Cardiac muscle cell (in vitro differentiated cells and primary cell): ENCODE measurements at regions not wholly inside any gene's neighbourhood (a gene's known extent, or its start where the extent isn't known, plus 50 kb on each side); places are given as distances from the start of the nearest gene placed in this dataset.

ENCODE experiments used
- DNase-seq, 2 donors: peaks; one replicate each; pipeline versions ENCODE4 v3.0.0 to v3.0.0-alpha.2; 2010 to 2017; ENCODE audit warnings: low read depth in 1 of 2, low spot score in 1 of 2
- H3K27ac ChIP-seq: fragments of 200-600 bp; sonication (generic); 2 replicates; pipeline ENCODE4 v1.5.1; 2016
- H3K27me3 ChIP-seq: fragments of 200-600 bp; sonication (generic); 2 replicates; pipeline ENCODE4 v1.6.0; 2016; ENCODE audit warnings: control low read depth
- H3K36me3 ChIP-seq: fragments of 200-600 bp; sonication (generic); 2 replicates; pipeline ENCODE4 v1.5.1; 2016; ENCODE audit warnings: control low read depth
- H3K4me1 ChIP-seq: fragments of 200-600 bp; sonication (generic); 2 replicates; pipeline ENCODE4 v1.8.1; 2017; ENCODE audit warnings: low read depth, mild to moderate bottlenecking, mixed run types
- H3K4me3 ChIP-seq: fragments of 200-600 bp; sonication (generic); 2 replicates; pipeline ENCODE4 v1.5.1; 2016; ENCODE audit warnings: mild to moderate bottlenecking
- H3K9me3 ChIP-seq: fragments of 200-600 bp; sonication (generic); 2 replicates; pipeline ENCODE4 v1.5.1; 2017; ENCODE audit warnings: low read depth, mild to moderate bottlenecking, control low read depth
- TF ChIP-seq, protein P1 (sequence below): IDR thresholded peaks from 2 replicates; pipeline ENCODE4 v1.5.1; 2012; ENCODE audit warnings: low read depth, mild to moderate bottlenecking, low read length

DNA sequence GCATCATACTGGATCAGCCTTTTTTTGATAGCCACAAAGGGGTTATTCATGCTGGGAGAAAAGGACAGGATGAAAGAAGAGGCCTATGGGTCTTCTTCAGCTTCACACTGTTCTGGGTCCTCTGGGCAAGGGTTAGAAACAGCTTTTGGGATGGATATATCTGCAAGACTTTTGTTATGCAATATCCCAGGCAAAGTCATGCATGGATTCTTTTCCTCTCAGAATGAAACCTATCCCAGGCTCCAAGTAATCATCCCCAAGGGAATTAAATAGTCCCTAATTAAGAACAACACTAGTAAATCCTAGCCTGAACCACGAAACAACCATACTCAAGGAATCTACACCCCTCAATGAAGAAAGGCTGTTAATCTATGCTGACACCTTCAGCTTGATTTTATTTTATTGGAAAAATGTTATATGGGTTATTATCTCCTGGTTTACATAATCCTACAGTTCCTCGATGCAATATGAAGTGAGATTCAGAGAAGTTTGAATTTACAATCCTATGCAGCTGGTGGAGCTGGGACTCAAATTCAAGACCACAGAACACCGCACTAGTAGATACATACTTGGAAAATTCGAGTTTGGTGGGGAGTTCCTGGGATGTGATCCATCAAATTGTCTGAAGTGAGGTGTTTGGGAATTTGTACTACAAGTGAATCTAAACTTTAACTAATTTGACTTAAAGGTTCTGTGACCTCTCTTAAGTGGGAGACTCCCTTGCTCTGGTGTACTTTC, 338.6 kb downstream of the TBX15 start:
- Histone ChIP-seq H3K36me3 (no peaks in the 10 kb centered on the region), H3K4me3 (no peak overlapping the region), H3K27ac (no peak overlapping the region), H3K9me3 (no peaks in the 10 kb centered on the region), H3K27me3 (no peaks in the 10 kb centered on the region), H3K4me1 (peaks cover 12% of the 10 kb centered on the region)
- TF ChIP-seq, protein P1, sequence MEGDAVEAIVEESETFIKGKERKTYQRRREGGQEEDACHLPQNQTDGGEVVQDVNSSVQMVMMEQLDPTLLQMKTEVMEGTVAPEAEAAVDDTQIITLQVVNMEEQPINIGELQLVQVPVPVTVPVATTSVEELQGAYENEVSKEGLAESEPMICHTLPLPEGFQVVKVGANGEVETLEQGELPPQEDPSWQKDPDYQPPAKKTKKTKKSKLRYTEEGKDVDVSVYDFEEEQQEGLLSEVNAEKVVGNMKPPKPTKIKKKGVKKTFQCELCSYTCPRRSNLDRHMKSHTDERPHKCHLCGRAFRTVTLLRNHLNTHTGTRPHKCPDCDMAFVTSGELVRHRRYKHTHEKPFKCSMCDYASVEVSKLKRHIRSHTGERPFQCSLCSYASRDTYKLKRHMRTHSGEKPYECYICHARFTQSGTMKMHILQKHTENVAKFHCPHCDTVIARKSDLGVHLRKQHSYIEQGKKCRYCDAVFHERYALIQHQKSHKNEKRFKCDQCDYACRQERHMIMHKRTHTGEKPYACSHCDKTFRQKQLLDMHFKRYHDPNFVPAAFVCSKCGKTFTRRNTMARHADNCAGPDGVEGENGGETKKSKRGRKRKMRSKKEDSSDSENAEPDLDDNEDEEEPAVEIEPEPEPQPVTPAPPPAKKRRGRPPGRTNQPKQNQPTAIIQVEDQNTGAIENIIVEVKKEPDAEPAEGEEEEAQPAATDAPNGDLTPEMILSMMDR: no peak
- no peak for DNase-seq

DNA sequence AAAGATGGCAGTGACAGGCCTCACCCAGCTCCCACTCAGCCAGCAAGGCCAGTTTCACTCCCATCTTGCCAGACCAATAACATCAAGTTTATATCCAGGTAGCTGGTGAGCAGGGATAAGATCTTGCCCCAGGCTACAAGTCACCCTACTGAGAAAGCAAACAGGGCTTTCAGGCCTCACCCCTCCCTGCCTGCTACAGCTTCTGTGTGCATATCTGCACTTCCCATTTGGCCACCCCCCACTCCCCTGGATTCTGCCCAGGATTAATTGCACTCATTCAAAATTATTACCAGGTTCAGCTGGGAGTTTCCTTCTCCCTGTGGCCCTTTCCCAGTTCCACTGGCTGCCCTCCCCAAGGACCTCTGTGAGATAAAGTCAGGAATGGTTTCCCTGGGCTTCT, 352.1 kb downstream of the TBX15 start:
- Histone ChIP-seq H3K4me1 (no peaks in the 10 kb centered on the region), H3K9me3 (no peaks in the 10 kb centered on the region), H3K27ac (no peak overlapping the region), H3K4me3 (no peak overlapping the region), H3K27me3 (no peaks in the 10 kb centered on the region), H3K36me3 (no peaks in the 10 kb centered on the region)
- no peak for DNase-seq
- TF ChIP-seq, protein P1: no peak

DNA sequence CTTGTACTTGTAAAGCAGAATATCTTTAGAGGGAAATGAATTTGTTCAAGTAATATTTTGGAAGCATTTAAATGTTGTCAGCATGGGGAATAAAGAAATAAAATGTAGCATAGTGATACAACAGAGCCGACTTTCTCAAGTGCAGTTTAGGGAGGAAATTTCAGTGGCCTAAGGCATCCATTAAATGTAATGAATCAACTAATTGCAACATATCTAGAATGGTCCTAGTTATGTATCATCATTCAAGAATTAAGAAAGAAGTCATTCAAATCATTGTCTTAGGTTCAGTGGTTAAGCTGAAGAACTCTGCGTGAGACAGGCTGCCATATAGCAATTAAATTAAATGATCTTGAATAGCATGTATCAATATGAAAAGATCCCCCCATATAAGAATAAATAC, 360.7 kb downstream of the TBX15 start:
- H3K27me3 ChIP-seq: no peaks in the 10 kb centered on the region
- no peaks in the 10 kb centered on the region for H3K36me3 ChIP-seq
- no peak for DNase-seq
- TF ChIP-seq, protein P1: no peak
- no peaks in the 10 kb centered on the region for H3K4me1 ChIP-seq
- no peak overlapping the region for H3K27ac ChIP-seq
- no peak overlapping the region for H3K4me3 ChIP-seq
- H3K9me3 ChIP-seq: no peaks in the 10 kb centered on the region

DNA sequence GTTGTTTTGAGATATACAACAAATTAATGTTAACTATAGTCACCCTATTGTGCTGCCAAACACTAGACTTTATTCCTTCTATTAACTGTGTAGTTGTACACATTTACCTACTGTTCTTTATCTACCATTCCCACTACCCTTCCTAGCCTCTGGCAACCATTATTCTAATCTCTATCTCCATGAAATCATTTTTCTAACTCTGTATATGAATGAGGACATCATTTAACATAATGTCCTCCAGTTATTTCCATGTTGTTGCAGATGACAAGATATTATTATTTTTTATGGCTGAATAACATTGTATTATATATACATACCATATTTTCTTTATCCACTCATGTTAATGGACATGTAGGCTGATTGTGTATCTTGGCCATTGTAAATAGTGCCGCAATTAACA, 366.3 kb downstream of the TBX15 start:
- Histone ChIP-seq H3K4me3 (no peak overlapping the region), H3K4me1 (no peaks in the 10 kb centered on the region), H3K27ac (no peak overlapping the region), H3K27me3 (no peaks in the 10 kb centered on the region), H3K9me3 (no peaks in the 10 kb centered on the region), H3K36me3 (no peaks in the 10 kb centered on the region)
- TF ChIP-seq, protein P1: no peak
- no peak for DNase-seq

DNA sequence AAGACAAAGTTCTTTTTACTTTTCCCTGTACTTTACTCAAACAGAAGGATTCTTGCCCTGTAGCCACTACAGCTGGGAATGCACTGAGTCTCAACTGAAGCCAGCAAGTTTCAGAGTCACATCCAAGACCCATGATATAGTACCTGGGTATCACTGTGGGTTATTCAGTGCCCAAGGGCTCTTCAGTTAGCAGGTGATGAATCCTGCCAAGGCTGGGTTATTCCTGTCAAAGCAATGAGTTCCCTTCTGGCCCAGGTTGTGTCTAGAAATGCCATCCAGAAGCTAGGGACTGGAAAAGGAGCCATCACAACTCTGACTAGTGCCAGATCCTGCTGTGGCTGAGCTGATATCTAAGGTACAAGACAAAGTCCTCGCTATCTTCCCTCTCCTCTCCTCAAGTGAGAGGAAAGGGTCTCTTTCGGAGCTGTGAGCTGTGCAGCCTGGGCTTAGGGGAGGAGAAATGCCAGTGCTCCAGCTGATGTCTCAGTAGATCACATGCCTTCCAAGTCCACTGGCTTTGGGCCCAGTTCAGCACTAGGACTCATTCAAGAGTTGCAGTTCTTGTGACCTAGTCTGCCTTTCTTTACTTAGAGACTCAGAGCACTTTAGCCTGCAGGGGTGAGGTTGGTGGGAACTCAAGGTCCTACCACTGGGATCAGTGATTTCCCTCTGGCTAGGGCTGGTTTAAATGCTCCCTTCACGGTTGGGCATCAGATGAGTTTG, 369.4 kb downstream of the TBX15 start:
- TF ChIP-seq, protein P1: no peak
- H3K4me1 ChIP-seq: no peaks in the 10 kb centered on the region
- no peaks in the 10 kb centered on the region for H3K27me3 ChIP-seq
- DNase-seq: no peak
- no peak overlapping the region for H3K4me3 ChIP-seq
- no peaks in the 10 kb centered on the region for H3K36me3 ChIP-seq
- no peak overlapping the region for H3K27ac ChIP-seq
- H3K9me3 ChIP-seq: no peaks in the 10 kb centered on the region
